Right lobe of liver (tissue), 4 donors: ENCODE measurements at regions not wholly inside any gene's neighbourhood (a gene's known extent, or its start where the extent isn't known, plus 50 kb on each side); places are given as distances from the start of the nearest gene placed in this dataset.

Source experiments
- POLR2A ChIP-seq: fragments of 450-650 bp; IDR thresholded peaks from one replicate; pipeline ENCODE4 v1.6.1; 2017; ENCODE audit warnings: antibody characterized with exemption, mild to moderate bottlenecking
- TF ChIP-seq, protein P1 (sequence below), 4 donors: fragments of 200-600 bp in 3 of 4; fragments of 450-650 bp in 1 of 4; IDR thresholded peaks; one replicate each; pipeline versions ENCODE4 v1.5.1 to v1.8.0; 2016 to 2022; ENCODE audit warnings: antibody characterized with exemption in 4 of 4, mild to moderate bottlenecking in 2 of 4
- donor health status: DM: no; HTN: no; CAD: no.
- donor health status: DM: no; HTN: no; CAD: no.
- donor health status: DM: no; HTN: yes; CAD: no.

- TF ChIP-seq POLR2A = no peak
- TF ChIP-seq, protein P1, sequence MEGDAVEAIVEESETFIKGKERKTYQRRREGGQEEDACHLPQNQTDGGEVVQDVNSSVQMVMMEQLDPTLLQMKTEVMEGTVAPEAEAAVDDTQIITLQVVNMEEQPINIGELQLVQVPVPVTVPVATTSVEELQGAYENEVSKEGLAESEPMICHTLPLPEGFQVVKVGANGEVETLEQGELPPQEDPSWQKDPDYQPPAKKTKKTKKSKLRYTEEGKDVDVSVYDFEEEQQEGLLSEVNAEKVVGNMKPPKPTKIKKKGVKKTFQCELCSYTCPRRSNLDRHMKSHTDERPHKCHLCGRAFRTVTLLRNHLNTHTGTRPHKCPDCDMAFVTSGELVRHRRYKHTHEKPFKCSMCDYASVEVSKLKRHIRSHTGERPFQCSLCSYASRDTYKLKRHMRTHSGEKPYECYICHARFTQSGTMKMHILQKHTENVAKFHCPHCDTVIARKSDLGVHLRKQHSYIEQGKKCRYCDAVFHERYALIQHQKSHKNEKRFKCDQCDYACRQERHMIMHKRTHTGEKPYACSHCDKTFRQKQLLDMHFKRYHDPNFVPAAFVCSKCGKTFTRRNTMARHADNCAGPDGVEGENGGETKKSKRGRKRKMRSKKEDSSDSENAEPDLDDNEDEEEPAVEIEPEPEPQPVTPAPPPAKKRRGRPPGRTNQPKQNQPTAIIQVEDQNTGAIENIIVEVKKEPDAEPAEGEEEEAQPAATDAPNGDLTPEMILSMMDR (IDR thresholded peaks at IDR 0.05) = no peak
Measured at GRCh38 chr2:189281201-189281600, 101.6 kb upstream of the COL5A2 start.
